Stimulated activated naive B cell treated with anti-CD40 and anti-IgM and Interleukin-4, amounts not matched to agents 10 μg/mL and 1 μg/mL and 100 μg/mL, for 72 hours (primary cell): ENCODE measurements at regions not wholly inside any gene's neighbourhood (a gene's known extent, or its start where the extent isn't known, plus 50 kb on each side); places are given as distances from the start of the nearest gene placed in this dataset.
"Not testable (repeated sequence)": the region's sequence is repeated elsewhere in the genome, so short reads cannot be mapped to it uniquely, and the experiment has no call there.

Experiments
- ATAC-seq, 2 donors: fragments of 150-1000 bp; cut with Tn5 transposase; replicated peaks; 2 replicates each; pipeline ENCODE4 v1.10.0; 2021; ENCODE audit warnings: moderate library complexity in 1 of 2
- DNase-seq: peaks from one replicate; pipeline ENCODE4 v3.0.0; 2021
- H3K27ac Mint-ChIP-seq: one replicate; pipeline ENCODE4 v1.8.0; 2022; ENCODE audit warnings: mild to moderate bottlenecking, mixed read lengths
- H3K27me3 Mint-ChIP-seq, 2 donors: one replicate each; pipeline ENCODE4 v1.8.0; 2022; ENCODE audit warnings: mixed read lengths in 2 of 2
- H3K36me3 Mint-ChIP-seq, 2 donors: one replicate each; pipeline ENCODE4 v1.8.0; 2022; ENCODE audit warnings: mixed read lengths in 2 of 2, mild to moderate bottlenecking in 1 of 2
- H3K4me1 Mint-ChIP-seq, 2 donors: one replicate each; pipeline ENCODE4 v1.8.0; 2022; ENCODE audit warnings: mixed read lengths in 2 of 2, mild to moderate bottlenecking in 1 of 2
- H3K4me3 Mint-ChIP-seq, 2 donors: one replicate each; pipeline ENCODE4 v1.8.0; 2022; ENCODE audit warnings: mild to moderate bottlenecking in 2 of 2, mixed read lengths in 2 of 2, moderate library complexity in 1 of 2
- H3K9me3 Mint-ChIP-seq, 2 donors: one replicate each; pipeline ENCODE4 v1.8.0; 2022; ENCODE audit warnings: mixed read lengths in 2 of 2, mild to moderate bottlenecking in 1 of 2

- ATAC-seq, H3K4me1 Mint-ChIP-seq: not testable (repeated sequence)
Measured at GRCh38 chr1:86633306-86633838, 71.0 kb upstream of the SH3GLB1 start.

DNA sequence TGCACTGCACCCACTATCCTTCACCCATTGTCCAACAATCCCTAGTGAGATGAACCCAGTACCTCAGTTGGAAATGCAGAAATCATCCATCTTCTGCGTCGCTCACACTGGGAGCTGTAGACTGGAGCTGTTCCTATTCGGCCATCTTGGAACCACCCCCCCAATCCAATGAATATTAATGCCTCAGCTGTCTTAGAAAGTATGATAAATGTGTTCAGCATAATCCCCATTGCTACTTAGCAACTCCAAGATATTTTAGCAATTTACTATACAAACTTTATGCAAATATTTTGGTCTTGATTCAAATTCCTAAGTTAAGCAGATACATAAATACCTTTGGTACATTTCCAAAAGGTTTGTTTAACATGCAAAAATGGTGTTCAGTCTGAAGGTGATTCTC, 70.5 kb upstream of the SH3GLB1 start:
- DNase-seq, result no peak
- ATAC-seq, result no peak
- Mint-ChIP-seq H3K27ac (no peak overlapping the region), H3K4me3 (no peak overlapping the region), H3K9me3 (peaks cover 9 to 13% of the 10 kb centered on the region in 2 donors), H3K36me3 (peaks cover 8 to 13% of the 10 kb centered on the region in 2 donors), H3K27me3 (peaks cover 15 to 18% of the 10 kb centered on the region in 2 donors), H3K4me1 (no peaks in the 10 kb centered on the region)

More at GRCh38 chr1:86633306-86633838, 71.0 kb upstream of the SH3GLB1 start:
- DNase-seq, H3K4me3 Mint-ChIP-seq, H3K27ac Mint-ChIP-seq: not testable (repeated sequence)
- Mint-ChIP-seq H3K36me3 (peaks cover 8 to 13% of the 10 kb centered on the region in 2 donors), H3K9me3 (peaks cover 9 to 13% of the 10 kb centered on the region in 2 donors), H3K27me3 (peaks cover 15 to 20% of the 10 kb centered on the region in 2 donors)

DNA sequence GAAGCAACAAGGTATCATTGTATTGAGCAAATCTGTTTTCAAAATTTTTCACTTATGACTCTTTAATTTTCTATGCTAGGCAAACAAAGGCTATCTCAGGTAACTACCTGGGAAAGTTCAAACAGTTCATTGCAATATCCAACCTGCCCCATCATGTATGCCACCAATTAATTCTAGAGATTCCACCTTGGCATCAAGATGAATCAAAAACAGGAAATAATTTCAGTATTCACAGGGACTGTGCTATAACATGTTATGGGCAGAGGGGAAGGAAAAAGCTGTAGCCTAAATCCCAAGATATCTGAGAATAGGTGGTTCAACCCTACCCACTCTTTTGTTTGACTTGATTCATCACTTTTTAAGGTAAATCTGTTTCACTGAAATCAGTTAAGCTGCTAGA, 67.5 kb upstream of the SH3GLB1 start:
- peaks cover 4% of the 10 kb centered on the region in 2 donors for H3K9me3 Mint-ChIP-seq
- peaks cover 4% of the 10 kb centered on the region in 2 donors for H3K36me3 Mint-ChIP-seq
- DNase-seq, result no peak
- no peak overlapping the region for H3K27ac Mint-ChIP-seq
- H3K27me3 Mint-ChIP-seq, result peaks cover 0 to 5% of the 10 kb centered on the region in 2 donors
- peaks cover 0 to 5% of the 10 kb centered on the region in 2 donors for H3K4me1 Mint-ChIP-seq
- H3K4me3 Mint-ChIP-seq, result no peak overlapping the region
- ATAC-seq, result no peak

- peaks cover 0 to 5% of the 10 kb centered on the region in 2 donors for H3K4me1 Mint-ChIP-seq
- H3K4me3 Mint-ChIP-seq, result no peak overlapping the region
- H3K9me3 Mint-ChIP-seq, result no peaks in the 10 kb centered on the region
- no peaks in the 10 kb centered on the region for H3K36me3 Mint-ChIP-seq
- ATAC-seq (no peak), DNase-seq (no peak)
- H3K27ac Mint-ChIP-seq, result no peak overlapping the region
- H3K27me3 Mint-ChIP-seq, result peaks cover 0 to 5% of the 10 kb centered on the region in 2 donors
Measured at GRCh38 chr1:86640161-86640670, 64.2 kb upstream of the SH3GLB1 start.

- no peak overlapping the region for H3K27ac Mint-ChIP-seq
- H3K9me3 Mint-ChIP-seq, result no peaks in the 10 kb centered on the region
- no peaks in the 10 kb centered on the region for H3K36me3 Mint-ChIP-seq
- H3K4me1 Mint-ChIP-seq, result peaks cover 0 to 5% of the 10 kb centered on the region in 2 donors
- no peak for ATAC-seq
- H3K27me3 Mint-ChIP-seq, result peaks cover 0 to 5% of the 10 kb centered on the region in 2 donors
- DNase-seq, result no peak
- H3K4me3 Mint-ChIP-seq, result no peak overlapping the region
Measured at GRCh38 chr1:86641318-86641717, 63.1 kb upstream of the SH3GLB1 start.

DNA sequence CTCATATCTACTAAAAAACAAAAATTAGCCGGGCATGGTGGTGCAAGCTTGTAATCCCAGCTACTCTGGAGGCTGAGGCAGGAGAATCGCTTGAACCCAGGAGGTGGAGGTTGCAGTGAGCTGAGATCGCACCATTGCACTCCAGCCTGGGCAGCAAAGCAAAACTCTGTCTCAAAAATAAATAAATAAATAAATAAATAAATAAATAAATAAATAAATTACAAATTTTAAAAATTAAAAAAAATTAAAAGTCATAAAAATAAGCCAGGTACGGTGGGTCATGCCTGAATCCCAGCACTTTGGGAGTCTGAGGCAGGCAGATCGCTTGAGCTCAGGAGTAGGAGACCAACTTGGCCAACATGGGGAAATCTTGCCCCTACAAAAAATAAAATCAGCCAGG, 59.7 kb upstream of the SH3GLB1 start:
- H3K9me3 Mint-ChIP-seq, H3K4me3 Mint-ChIP-seq, H3K36me3 Mint-ChIP-seq, ATAC-seq, H3K27ac Mint-ChIP-seq, DNase-seq, H3K4me1 Mint-ChIP-seq, H3K27me3 Mint-ChIP-seq: not testable (repeated sequence)

GRCh38 chr1:86645851-86646250, 58.5 kb upstream of the SH3GLB1 start:
- Mint-ChIP-seq H3K9me3 (no peaks in the 10 kb centered on the region), H3K4me1 (peaks cover 3 to 5% of the 10 kb centered on the region in 2 donors), H3K27me3 (no peaks in the 10 kb centered on the region), H3K36me3 (no peaks in the 10 kb centered on the region), H3K27ac (no peak overlapping the region), H3K4me3 (no peak overlapping the region)
- ATAC-seq (no peak), DNase-seq (no peak)

DNA sequence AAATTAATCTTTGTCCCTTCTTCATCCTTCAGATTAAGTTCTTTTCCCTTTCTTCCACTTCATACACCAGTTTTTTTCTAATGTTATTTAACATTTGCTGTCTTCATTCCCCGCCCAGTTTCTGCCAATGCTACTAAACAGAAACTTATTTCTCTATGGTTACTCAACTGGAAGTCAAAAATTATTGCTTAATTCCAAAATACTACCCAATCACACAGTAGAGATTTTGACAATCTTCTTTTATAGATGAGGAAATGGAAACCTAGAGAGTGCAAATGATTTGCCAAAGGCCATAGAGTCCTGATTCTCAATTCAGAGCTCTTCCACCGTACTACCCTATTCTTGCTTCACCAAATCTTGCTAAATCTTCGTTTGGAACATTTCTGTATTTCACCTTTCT, 58.1 kb upstream of the SH3GLB1 start:
- Mint-ChIP-seq H3K4me3 (no peak overlapping the region), H3K27ac (no peak overlapping the region), H3K36me3 (no peaks in the 10 kb centered on the region), H3K27me3 (no peaks in the 10 kb centered on the region), H3K4me1 (peaks cover 3 to 5% of the 10 kb centered on the region in 2 donors), H3K9me3 (no peaks in the 10 kb centered on the region)
- DNase-seq (no peak), ATAC-seq (no peak)

DNA sequence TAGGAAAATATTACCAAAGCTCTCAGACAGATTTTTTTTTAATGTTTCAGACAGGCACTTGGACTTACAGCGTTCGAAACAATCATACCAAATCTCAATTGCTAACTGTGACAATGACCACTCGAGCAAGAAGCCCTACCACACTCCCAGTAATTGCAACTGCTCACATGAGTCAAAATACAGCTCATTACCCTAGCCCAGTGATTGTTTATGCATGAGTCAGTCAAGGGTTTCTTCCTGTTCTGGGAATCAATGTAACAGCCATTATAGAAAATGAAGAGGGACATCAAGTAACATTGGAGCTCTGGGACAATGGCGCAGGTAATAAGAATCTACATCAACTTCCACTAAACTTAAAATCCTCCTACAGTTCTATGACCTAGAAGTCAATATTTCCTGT, 56.1 kb upstream of the SH3GLB1 start:
- Mint-ChIP-seq H3K9me3 (no peaks in the 10 kb centered on the region), H3K27ac (no peak overlapping the region), H3K27me3 (peaks cover 0 to 6% of the 10 kb centered on the region in 2 donors), H3K4me3 (no peak overlapping the region), H3K4me1 (peaks cover 3 to 5% of the 10 kb centered on the region in 2 donors), H3K36me3 (no peaks in the 10 kb centered on the region)
- peak; percentile 55 to 79 for ATAC-seq
- DNase-seq, result no peak

DNA sequence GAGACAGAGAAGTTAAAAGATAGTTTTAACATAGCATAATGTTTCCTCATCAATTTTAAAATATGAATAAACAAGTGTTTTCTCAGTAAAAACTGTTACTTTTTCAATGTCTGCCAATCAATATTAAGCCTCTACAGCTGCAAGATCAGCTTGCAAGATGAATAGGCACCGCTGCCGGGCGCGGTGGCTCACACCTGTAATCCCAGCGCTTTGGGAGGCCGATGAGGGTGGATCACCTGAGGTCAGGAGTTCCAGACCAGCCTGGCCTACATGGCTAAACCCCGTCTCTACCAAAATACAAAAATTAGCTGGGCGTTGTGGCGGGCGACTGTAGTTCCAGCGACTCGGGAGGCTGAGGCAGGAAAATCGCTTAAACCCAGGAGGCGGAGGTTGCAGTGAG, 54.8 kb upstream of the SH3GLB1 start:
- no peaks in the 10 kb centered on the region for H3K36me3 Mint-ChIP-seq
- no peak for ATAC-seq
- no peak for DNase-seq
- peaks cover 0 to 6% of the 10 kb centered on the region in 2 donors for H3K27me3 Mint-ChIP-seq
- H3K4me1 Mint-ChIP-seq, result peaks cover 3 to 5% of the 10 kb centered on the region in 2 donors
- H3K9me3 Mint-ChIP-seq, result no peaks in the 10 kb centered on the region
- no peak overlapping the region for H3K27ac Mint-ChIP-seq
- no peak overlapping the region for H3K4me3 Mint-ChIP-seq

DNA sequence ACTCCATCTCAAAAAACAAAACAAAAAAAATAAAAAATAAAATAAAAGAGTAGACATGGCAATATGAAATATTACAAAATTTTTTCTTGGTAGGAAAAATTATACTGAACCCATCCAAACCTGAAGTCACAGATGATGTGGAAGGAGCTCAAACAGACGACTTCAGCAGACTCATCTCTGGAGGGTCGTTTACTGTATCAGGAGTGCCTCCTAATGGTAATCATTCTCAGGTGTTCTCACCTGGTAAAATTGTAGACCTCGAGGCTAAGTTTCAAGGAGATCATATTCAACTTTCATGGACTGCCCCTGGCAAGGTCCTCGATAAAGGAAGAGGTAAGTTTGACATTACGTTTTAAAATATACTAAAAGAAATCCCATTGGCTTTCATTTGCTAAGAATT, 54.3 kb upstream of the SH3GLB1 start:
- Mint-ChIP-seq H3K4me1 (peaks cover 3 to 5% of the 10 kb centered on the region in 2 donors), H3K4me3 (no peak overlapping the region), H3K27me3 (peaks cover 0 to 6% of the 10 kb centered on the region in 2 donors), H3K9me3 (no peaks in the 10 kb centered on the region), H3K36me3 (no peaks in the 10 kb centered on the region), H3K27ac (no peak overlapping the region)
- no peak for ATAC-seq
- no peak for DNase-seq
